Fibroblast of mammary gland (primary cell): ENCODE measurements at regions not wholly inside any gene's neighbourhood (a gene's known extent, or its start where the extent isn't known, plus 50 kb on each side); places are given as distances from the start of the nearest gene placed in this dataset.
"Not testable (repeated sequence)": the region's sequence is repeated elsewhere in the genome, so short reads cannot be mapped to it uniquely, and the experiment has no call there.

Source experiments
- DNase-seq: peaks from one replicate; pipeline ENCODE4 v3.0.0-alpha.2; 2010; ENCODE audit warnings: low read depth
- H3K4me3 ChIP-seq: 2 replicates; pipeline ENCODE4 v1.5.1; 2011; ENCODE audit warnings: low read depth, mild to moderate bottlenecking, low read length, moderate library complexity; ENCODE audit not compliant: control insufficient read depth
- TF ChIP-seq, protein P1 (sequence below): conservative IDR thresholded peaks from 2 replicates; pipeline ENCODE4 v1.5.1; 2011; ENCODE audit warnings: low read depth, low read length, inconsistent platforms; ENCODE audit not compliant: control insufficient read depth, insufficient read depth

DNA sequence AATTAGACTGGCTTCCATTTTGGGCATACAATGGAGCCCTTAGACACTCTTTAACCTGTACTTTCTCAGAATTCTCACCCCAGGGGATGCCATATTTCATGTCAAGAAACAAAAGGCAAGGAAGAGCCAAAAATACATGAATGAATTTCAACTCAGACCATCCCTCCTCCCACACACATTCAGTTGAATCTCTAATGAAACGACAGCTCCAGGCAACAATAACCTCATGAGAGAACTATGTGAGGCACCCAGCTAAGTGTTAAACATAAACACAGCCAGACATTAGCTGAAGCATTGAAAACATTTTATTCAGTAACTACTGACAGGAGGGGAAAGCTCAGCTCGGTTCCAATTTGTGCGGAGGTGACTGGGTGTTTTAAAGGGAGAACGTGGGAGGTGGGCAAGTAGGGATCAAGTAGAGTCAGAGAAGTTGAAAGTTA, 1359.1 kb upstream of the CDH9 start:
- TF ChIP-seq, protein P1, sequence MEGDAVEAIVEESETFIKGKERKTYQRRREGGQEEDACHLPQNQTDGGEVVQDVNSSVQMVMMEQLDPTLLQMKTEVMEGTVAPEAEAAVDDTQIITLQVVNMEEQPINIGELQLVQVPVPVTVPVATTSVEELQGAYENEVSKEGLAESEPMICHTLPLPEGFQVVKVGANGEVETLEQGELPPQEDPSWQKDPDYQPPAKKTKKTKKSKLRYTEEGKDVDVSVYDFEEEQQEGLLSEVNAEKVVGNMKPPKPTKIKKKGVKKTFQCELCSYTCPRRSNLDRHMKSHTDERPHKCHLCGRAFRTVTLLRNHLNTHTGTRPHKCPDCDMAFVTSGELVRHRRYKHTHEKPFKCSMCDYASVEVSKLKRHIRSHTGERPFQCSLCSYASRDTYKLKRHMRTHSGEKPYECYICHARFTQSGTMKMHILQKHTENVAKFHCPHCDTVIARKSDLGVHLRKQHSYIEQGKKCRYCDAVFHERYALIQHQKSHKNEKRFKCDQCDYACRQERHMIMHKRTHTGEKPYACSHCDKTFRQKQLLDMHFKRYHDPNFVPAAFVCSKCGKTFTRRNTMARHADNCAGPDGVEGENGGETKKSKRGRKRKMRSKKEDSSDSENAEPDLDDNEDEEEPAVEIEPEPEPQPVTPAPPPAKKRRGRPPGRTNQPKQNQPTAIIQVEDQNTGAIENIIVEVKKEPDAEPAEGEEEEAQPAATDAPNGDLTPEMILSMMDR, result no peak
- DNase-seq, result no peak
- H3K4me3 ChIP-seq, result no peak overlapping the region

DNA sequence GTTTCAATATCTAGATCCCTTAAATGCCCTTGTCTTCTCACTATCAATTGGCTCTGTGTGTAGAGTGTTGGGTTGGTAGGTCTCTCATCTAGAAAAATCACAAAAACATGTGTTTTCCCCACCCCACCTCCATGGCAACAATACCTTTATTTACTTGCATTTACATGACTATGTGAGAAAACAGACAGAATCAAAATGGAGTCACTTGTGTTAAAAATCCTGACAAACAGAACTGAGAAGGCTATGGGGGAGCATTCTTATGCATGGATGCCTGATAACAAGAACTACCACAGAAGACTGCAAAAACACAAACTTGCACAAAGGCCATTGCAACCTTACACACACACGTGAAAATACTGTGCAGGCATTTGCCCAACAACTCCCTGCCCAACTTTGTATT, 1352.9 kb upstream of the CDH9 start:
- H3K4me3 ChIP-seq, result no peak overlapping the region
- TF ChIP-seq, protein P1, result no peak
- no peak for DNase-seq

DNA sequence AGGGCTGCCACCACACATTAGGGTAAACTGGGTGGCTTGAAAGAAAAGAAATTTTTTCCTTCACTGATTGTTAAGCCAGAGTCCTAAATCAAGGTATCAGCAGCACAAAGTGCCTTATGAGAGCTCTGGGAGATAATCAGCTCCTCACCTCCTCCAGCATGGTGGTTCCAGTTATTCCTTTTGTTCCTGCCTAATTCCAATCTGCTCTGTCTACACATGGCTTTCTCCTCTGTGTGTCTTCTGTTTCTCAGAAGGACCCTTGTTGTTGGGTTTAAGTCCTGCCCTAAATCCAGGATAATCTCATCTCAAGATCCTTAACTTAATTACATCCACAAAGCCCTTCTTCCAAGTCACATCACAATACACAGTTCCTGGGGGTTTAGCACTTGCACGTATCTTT, 1352.0 kb upstream of the CDH9 start:
- TF ChIP-seq, protein P1, result no peak
- DNase-seq, result no peak

DNA sequence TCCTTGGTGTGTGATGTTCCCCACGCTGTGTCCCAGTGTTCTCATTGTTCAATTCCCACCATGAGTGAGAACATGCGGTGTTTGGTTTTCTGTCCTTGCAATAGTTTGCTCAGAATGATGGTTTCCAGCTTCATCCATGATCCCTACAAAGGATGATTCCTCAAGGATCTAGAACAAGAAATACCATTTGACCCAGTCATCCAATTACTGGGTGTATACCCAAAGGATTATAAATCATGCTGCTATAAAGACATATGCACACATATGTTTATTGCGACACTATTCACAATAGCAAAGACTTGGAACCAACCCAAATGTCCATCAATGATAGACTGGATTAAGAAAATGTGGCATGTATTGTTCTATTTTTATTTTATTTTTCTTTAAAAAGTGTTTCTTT, 1351.3 kb upstream of the CDH9 start:
- not testable (repeated sequence) for DNase-seq

More for the DNA sequence above, 1352.0 kb upstream of the CDH9 start:
- H3K4me3 ChIP-seq, result no peak overlapping the region

DNA sequence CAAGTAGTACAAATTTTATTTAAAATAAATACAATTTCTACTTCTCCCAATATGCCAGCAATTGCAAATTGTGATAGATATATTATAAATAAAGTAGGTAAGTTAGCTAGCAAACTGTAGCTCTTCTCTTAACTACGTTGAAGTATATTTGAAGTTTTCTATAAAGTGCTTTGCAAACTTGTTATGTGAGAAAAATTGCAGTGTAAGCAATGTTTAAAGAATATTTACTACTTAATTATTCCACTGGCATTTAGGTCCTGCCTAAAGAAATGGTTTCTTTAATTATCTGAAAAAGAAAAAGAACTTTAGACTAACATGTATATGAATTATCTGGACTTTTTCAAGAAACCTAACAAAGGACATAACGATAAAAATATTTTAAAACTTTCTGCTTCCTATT, 1350.0 kb upstream of the CDH9 start:
- TF ChIP-seq, protein P1, result no peak
- no peak overlapping the region for H3K4me3 ChIP-seq
- no peak for DNase-seq

More for the DNA sequence above, 1351.3 kb upstream of the CDH9 start:
- H3K4me3 ChIP-seq, result not testable (repeated sequence)

DNA sequence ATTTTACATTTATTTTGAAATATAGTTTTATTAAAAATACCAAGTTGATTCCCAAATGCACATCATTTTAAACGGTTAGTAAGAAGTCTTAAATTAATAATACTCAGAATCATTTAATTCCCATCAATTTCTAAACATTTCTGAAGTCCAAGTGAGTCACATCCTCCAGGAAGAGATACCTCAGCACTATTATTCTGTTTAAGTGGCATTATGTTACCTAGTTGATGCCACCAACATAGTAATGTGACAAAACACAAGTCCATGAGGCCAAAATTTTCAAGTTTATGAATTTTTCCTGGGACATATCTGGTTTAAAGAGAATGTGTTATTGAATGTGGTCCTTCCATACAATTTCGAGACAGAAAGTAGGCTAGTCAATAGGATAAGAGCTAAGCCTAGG, 1348.3 kb upstream of the CDH9 start:
- TF ChIP-seq, protein P1, result no peak

DNA sequence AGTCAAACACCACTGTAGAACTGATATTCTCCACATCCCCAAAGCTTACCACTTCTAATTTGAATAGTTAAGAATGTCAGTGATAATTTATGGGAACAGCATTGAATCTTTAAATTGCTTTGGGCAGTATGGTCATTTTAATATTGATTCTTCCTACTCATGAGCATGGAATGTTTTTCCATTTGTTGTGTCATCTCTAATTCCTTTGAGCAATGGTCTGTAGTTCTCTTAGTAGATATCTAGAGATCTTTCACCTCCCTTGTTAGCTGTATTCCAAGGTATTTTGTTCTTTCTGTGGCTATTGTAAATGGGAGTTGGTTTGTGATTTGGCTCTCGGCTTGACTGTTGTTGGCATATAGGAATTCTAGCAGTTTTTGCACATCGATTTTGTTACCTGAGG, 1341.8 kb upstream of the CDH9 start:
- TF ChIP-seq, protein P1, result no peak
- DNase-seq, result no peak
- H3K4me3 ChIP-seq, result no peak overlapping the region

More for the DNA sequence above, 1348.3 kb upstream of the CDH9 start:
- H3K4me3 ChIP-seq, result no peak overlapping the region
- DNase-seq, result no peak
